IMR-90 (cell line): ENCODE measurements at regions not wholly inside any gene's neighbourhood (a gene's known extent, or its start where the extent isn't known, plus 50 kb on each side); places are given as distances from the start of the nearest gene placed in this dataset.

Experiments used
- ATAC-seq: fragments of 200-7000 bp; cut with Tn5 transposase; 2 replicates; pipeline ENCODE4 v1.9.1; 2020; ENCODE audit warnings: low read depth, mild to moderate bottlenecking, moderate library complexity
- BruUV-seq: library from RNA; stranded (reverse); fragments of 400-500 nt; replicated peaks from 2 replicates; lab custom pipeline; 2021; lab: Mats Ljungman, UMichigan
- CTCF ChIA-PET: fragments of 300-600 bp; formaldehyde crosslinking; extraction: SDS; loops from one replicate; lab custom pipeline; 2021; ENCODE audit warnings: antibody characterized with exemption; lab: Yijun Ruan, JAX
- POLR2A ChIA-PET: fragments of 300-600 bp; sonication (Branson Sonifier 250); formaldehyde crosslinking; loops from one replicate; lab custom pipeline; 2022; ENCODE audit warnings: antibody characterized with exemption; ENCODE audit not compliant: unreplicated experiment; lab: Charles Lee
- DNase-seq: peaks from one replicate; pipeline ENCODE4 v3.0.0; 2013
- H2AFZ ChIP-seq: replicated peaks from 2 replicates; pipeline ENCODE3; 2013; ENCODE audit warnings: low read length, mild to moderate bottlenecking; ENCODE audit not compliant: poor library complexity
- H2AK5ac ChIP-seq: 2 replicates; pipeline ENCODE4 v1.6.1; 2013; ENCODE audit warnings: low read depth, low read length, inconsistent platforms
- H2AK9ac ChIP-seq: replicated peaks from 2 replicates; pipeline ENCODE3; 2013; ENCODE audit warnings: mild to moderate bottlenecking, low read depth, low read length, moderate library complexity; ENCODE audit not compliant: poor library complexity
- H2BK120ac ChIP-seq: 2 replicates; pipeline ENCODE4 v1.6.1; 2013; ENCODE audit warnings: low read depth, low read length, inconsistent platforms
- H2BK15ac ChIP-seq: 3 replicates; pipeline ENCODE4 v1.6.1; 2013; ENCODE audit warnings: low read depth, low read length, inconsistent platforms
- H2BK20ac ChIP-seq: 2 replicates; pipeline ENCODE4 v1.6.1; 2013; ENCODE audit warnings: low read depth, mild to moderate bottlenecking, inconsistent platforms, low read length, moderate library complexity
- H2BK5ac ChIP-seq: 2 replicates; pipeline ENCODE4 v1.6.1; 2013; ENCODE audit warnings: mild to moderate bottlenecking, low read depth, low read length, inconsistent platforms; ENCODE audit not compliant: poor library complexity, severe bottlenecking
- H3K14ac ChIP-seq: replicated peaks from 2 replicates; pipeline ENCODE4 v1.6.1; 2013; ENCODE audit warnings: low read depth, low read length, inconsistent platforms
- H3K18ac ChIP-seq: 2 replicates; pipeline ENCODE4 v1.6.1; 2013; ENCODE audit warnings: low read depth, low read length, control low read depth
- H3K23ac ChIP-seq: 2 replicates; pipeline ENCODE4 v1.6.1; 2013; ENCODE audit warnings: low read depth, low read length, inconsistent platforms
- H3K27ac ChIP-seq: 2 replicates; pipeline ENCODE4 v1.5.1; 2013; ENCODE audit warnings: mild to moderate bottlenecking, control low read depth, low read length; ENCODE audit not compliant: insufficient read depth
- H3K27me3 ChIP-seq: 2 replicates; pipeline ENCODE4 v1.6.1; 2013; ENCODE audit warnings: low read length; ENCODE audit not compliant: control insufficient read depth, insufficient read depth
- H3K36me3 ChIP-seq: 2 replicates; pipeline ENCODE4 v1.6.1; 2013; ENCODE audit warnings: low read length, mixed read lengths; ENCODE audit not compliant: control insufficient read depth, insufficient read depth
- H3K4ac ChIP-seq: 2 replicates; pipeline ENCODE4 v1.6.1; 2013; ENCODE audit warnings: low read depth, low read length, inconsistent platforms
- H3K4me1 ChIP-seq: 2 replicates; pipeline ENCODE4 v1.6.1; 2013; ENCODE audit warnings: low read length, mixed read lengths; ENCODE audit not compliant: control insufficient read depth, insufficient read depth
- H3K4me2 ChIP-seq: 2 replicates; pipeline ENCODE4 v1.6.1; 2013; ENCODE audit warnings: low read depth, mild to moderate bottlenecking, control low read depth, low read length, moderate library complexity
- H3K4me3 ChIP-seq: 2 replicates; pipeline ENCODE4 v1.5.1; 2013; ENCODE audit warnings: low read depth, mild to moderate bottlenecking, control low read depth, low read length, moderate library complexity; ENCODE audit not compliant: insufficient read depth
- H3K56ac ChIP-seq: 2 replicates; pipeline ENCODE4 v1.6.1; 2013; ENCODE audit warnings: low read length, inconsistent platforms; ENCODE audit not compliant: insufficient read depth; ENCODE audit errors: extremely low read depth
- H3K79me1 ChIP-seq, 2 experiments: 2 replicates each; pipeline ENCODE4 v1.6.1; 2013; ENCODE audit warnings: low read length in 2 of 2, inconsistent platforms in 1 of 2, low read depth in 1 of 2
- H3K9ac ChIP-seq: 2 replicates; pipeline ENCODE4 v1.6.1; 2013; ENCODE audit warnings: low read depth, low read length, control low read depth
- H3K9me1 ChIP-seq: 2 replicates; pipeline ENCODE4 v1.6.1; 2013; ENCODE audit warnings: low read length, inconsistent platforms; ENCODE audit not compliant: insufficient read depth
- H3K9me3 ChIP-seq: 2 replicates; pipeline ENCODE4 v1.6.1; 2013; ENCODE audit warnings: low read length; ENCODE audit not compliant: control insufficient read depth, insufficient read depth
- H4K20me1 ChIP-seq: 2 replicates; pipeline ENCODE4 v1.6.1; 2013; ENCODE audit warnings: low read length, inconsistent platforms; ENCODE audit not compliant: insufficient read depth
- H4K5ac ChIP-seq: 2 replicates; pipeline ENCODE4 v1.6.1; 2013; ENCODE audit warnings: mild to moderate bottlenecking, low read depth, low read length, control low read depth
- H4K8ac ChIP-seq, 2 experiments: 2 replicates each; pipeline ENCODE4 v1.6.1; 2013; ENCODE audit warnings: low read depth in 2 of 2, low read length in 2 of 2, control low read depth in 1 of 2, inconsistent platforms in 1 of 2
- H4K91ac ChIP-seq: 2 replicates; pipeline ENCODE4 v1.6.1; 2013; ENCODE audit warnings: low read depth, low read length, inconsistent platforms; ENCODE audit not compliant: insufficient read depth
- POLR2A ChIP-seq: IDR thresholded peaks from 2 replicates; pipeline ENCODE4 v1.6.1; 2012; ENCODE audit warnings: mild to moderate bottlenecking, low read depth, low read length
- WGBS, 2 experiments: methylation state at CpG; one replicate each; pipeline versions ENCODE4 v1.1.5 to v1.1.7; 2013; ENCODE audit warnings: missing lambda C conversion rate in 2 of 2; ENCODE audit not compliant: insufficient read length in 1 of 2; ENCODE audit errors: extremely low coverage in 2 of 2; 5-methylcytosine and 5-hydroxymethylcytosine counted together
- dilution Hi-C: fragments of 300-500 bp; cut with HindIII; formaldehyde crosslinking; loops from one replicate; pipeline ENCODE4 v1.14.3; 2018; ENCODE audit warnings: low sequenced_read_pairs; ENCODE audit not compliant: unreplicated experiment
- in situ Hi-C: fragments of 300-500 bp; cut with MboI; formaldehyde crosslinking; loops from 3 replicates; pipeline ENCODE4 v1.14.3; 2019; ENCODE audit warnings: low sequenced_read_pairs, inconsistent platforms, mixed read lengths
- intact Hi-C: fragments of 100-400 bp; cut with micrococcal nuclease; formaldehyde crosslinking; loops from 2 replicates; pipeline ENCODE4 v1.10.0; 2022
- TF ChIP-seq, protein P1 (sequence below): fragments of 150-350 bp; IDR thresholded peaks from 2 replicates; pipeline ENCODE4 v1.6.1; 2017; ENCODE audit warnings: mild to moderate bottlenecking, antibody characterized with exemption, low read length, low read depth

DNA sequence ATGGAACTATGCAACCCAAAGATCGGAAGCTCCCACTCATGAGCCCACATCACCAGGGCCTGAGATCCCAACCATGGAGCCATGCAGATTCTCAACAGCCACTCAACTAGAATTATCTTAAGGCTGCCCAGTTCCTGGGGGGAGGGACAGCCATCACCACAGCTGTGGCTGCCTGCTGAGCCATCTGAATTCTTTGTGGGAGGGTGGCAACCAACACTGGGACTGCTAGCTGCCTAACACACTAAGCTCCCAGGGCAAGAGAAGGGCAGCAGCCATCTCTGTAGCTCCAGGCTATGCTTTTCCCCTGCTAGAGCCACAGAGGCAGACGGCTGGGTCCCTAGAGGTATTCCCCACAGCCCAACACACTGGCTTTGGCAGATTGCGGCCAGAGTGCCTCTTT, 251.3 kb upstream of the GRAMD2B start:
- Histone ChIP-seq H2AFZ (no peak overlapping the region), H4K8ac (no peak overlapping the region), H3K14ac (no peak overlapping the region), H3K9ac (no peak overlapping the region), H3K4me2 (no peak overlapping the region), H4K91ac (no peak overlapping the region), H3K23ac (no peak overlapping the region), H3K27ac (no peak overlapping the region), H2BK15ac (no peak overlapping the region), H3K9me1 (no peaks in the 10 kb centered on the region), H2BK120ac (no peak overlapping the region), H4K20me1 (no peaks in the 10 kb centered on the region), H3K4me1 (no peaks in the 10 kb centered on the region), H3K79me1 (no peaks in the 10 kb centered on the region), H3K9me3 (no peaks in the 10 kb centered on the region; the same call in 1 of the 2 replicates), H3K36me3 (no peaks in the 10 kb centered on the region), H4K5ac (no peak overlapping the region), H3K56ac (no peak overlapping the region), H3K4ac (no peak overlapping the region), H3K27me3 (no peaks in the 10 kb centered on the region), H2AK5ac (no peak overlapping the region), H3K18ac (no peak overlapping the region), H2BK20ac (no peak overlapping the region), H2BK5ac (no peak overlapping the region), H2AK9ac (no peak overlapping the region), H3K4me3 (no peak overlapping the region)
- no CpG with 5 or more reads among the region's 3 CpGs for WGBS, 2 experiments
- in situ Hi-C loops (no loop called here), intact Hi-C loops (no loop called here), dilution Hi-C loops (no loop called here)
- ATAC-seq, result no peak
- TF ChIP-seq POLR2A, result no peak
- TF ChIP-seq, protein P1, sequence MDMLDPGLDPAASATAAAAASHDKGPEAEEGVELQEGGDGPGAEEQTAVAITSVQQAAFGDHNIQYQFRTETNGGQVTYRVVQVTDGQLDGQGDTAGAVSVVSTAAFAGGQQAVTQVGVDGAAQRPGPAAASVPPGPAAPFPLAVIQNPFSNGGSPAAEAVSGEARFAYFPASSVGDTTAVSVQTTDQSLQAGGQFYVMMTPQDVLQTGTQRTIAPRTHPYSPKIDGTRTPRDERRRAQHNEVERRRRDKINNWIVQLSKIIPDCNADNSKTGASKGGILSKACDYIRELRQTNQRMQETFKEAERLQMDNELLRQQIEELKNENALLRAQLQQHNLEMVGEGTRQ, result no peak
- DNase-seq, result no peak
- ChIA-PET POLR2A (no interaction called here), CTCF (no interaction called here)
- no TSS peak for BruUV-seq
